ENCODE measurements at regions not wholly inside any gene's neighbourhood (a gene's known extent, or its start where the extent isn't known, plus 50 kb on each side); places are given as distances from the start of the nearest gene placed in this dataset.

- peaks cover 2% of the 10 kb centered on the region for H3K27me3 Mint-ChIP-seq (ENCODE audit: low read depth)
- H3K4me3 Mint-ChIP-seq: no peak overlapping the region
- DNase-seq: no peak
- POLR2A ChIA-PET: no interaction called here
- no peak overlapping the region for H3K27ac Mint-ChIP-seq
- CTCF ChIA-PET: no interaction called here
- no peaks in the 10 kb centered on the region for H3K36me3 Mint-ChIP-seq (ENCODE audit: low read depth)
- no peaks in the 10 kb centered on the region for H3K9me3 Mint-ChIP-seq (ENCODE audit: insufficient read depth)
- peaks cover 15% of the 10 kb centered on the region for H3K4me1 Mint-ChIP-seq (ENCODE audit: low read depth)
- ATAC-seq: no peak
Observed at GRCh38 chr6:139546106-139546472, 171.6 kb upstream of the CITED2 start.

- Mint-ChIP-seq H3K36me3 (ENCODE audit: low read depth) (no peaks in the 10 kb centered on the region), H3K27me3 (ENCODE audit: low read depth) (peaks cover 2% of the 10 kb centered on the region), H3K9me3 (ENCODE audit: insufficient read depth) (no peaks in the 10 kb centered on the region), H3K4me1 (ENCODE audit: low read depth) (peaks cover 21% of the 10 kb centered on the region), H3K4me3 (no peak overlapping the region), H3K27ac (no peak overlapping the region)
- ATAC-seq (no peak), DNase-seq (no peak)
- ChIA-PET CTCF (no interaction called here), POLR2A (no interaction called here)
Observed at GRCh38 chr6:139545206-139546105, 171.0 kb upstream of the CITED2 start.

- no peak overlapping the region for H3K4me3 Mint-ChIP-seq
- H3K4me1 Mint-ChIP-seq (ENCODE audit: low read depth): peaks cover 29% of the 10 kb centered on the region
- no peak for ATAC-seq
- no peaks in the 10 kb centered on the region for H3K9me3 Mint-ChIP-seq (ENCODE audit: insufficient read depth)
- peaks cover 2% of the 10 kb centered on the region for H3K27me3 Mint-ChIP-seq (ENCODE audit: low read depth)
- no peak overlapping the region for H3K27ac Mint-ChIP-seq
- H3K36me3 Mint-ChIP-seq (ENCODE audit: low read depth): no peaks in the 10 kb centered on the region
- no peak for DNase-seq
- ChIA-PET CTCF (no interaction called here), POLR2A (no interaction called here)
Observed at GRCh38 chr6:139544701-139545057, 170.2 kb upstream of the CITED2 start.

- DNase-seq: no peak
- POLR2A ChIA-PET: no interaction called here
- no peaks in the 10 kb centered on the region for H3K9me3 Mint-ChIP-seq (ENCODE audit: insufficient read depth)
- peaks cover 32% of the 10 kb centered on the region for H3K4me1 Mint-ChIP-seq (ENCODE audit: low read depth)
- no peak overlapping the region for H3K27ac Mint-ChIP-seq
- H3K27me3 Mint-ChIP-seq (ENCODE audit: low read depth): peaks cover 2% of the 10 kb centered on the region
- H3K36me3 Mint-ChIP-seq (ENCODE audit: low read depth): no peaks in the 10 kb centered on the region
- no peak overlapping the region for H3K4me3 Mint-ChIP-seq
- ATAC-seq: no peak
- CTCF ChIA-PET: no interaction called here
Observed at GRCh38 chr6:139542351-139542750, 167.9 kb upstream of the CITED2 start.

- no peak overlapping the region for H3K4me3 Mint-ChIP-seq
- ChIA-PET POLR2A (no interaction called here), CTCF (no interaction called here)
- DNase-seq (no peak), ATAC-seq (no peak)
- peak overlapping the region; percentile 82 for H3K27ac Mint-ChIP-seq
- no peaks in the 10 kb centered on the region for H3K36me3 Mint-ChIP-seq (ENCODE audit: low read depth)
- no peaks in the 10 kb centered on the region for H3K27me3 Mint-ChIP-seq (ENCODE audit: low read depth)
- peaks cover 32% of the 10 kb centered on the region for H3K4me1 Mint-ChIP-seq (ENCODE audit: low read depth)
- H3K9me3 Mint-ChIP-seq (ENCODE audit: insufficient read depth): no peaks in the 10 kb centered on the region
Observed at GRCh38 chr6:139540894-139541293, 166.4 kb upstream of the CITED2 start.

GRCh38 chr6:139540276-139540675, 165.8 kb upstream of the CITED2 start:
- Mint-ChIP-seq H3K36me3 (ENCODE audit: low read depth) (no peaks in the 10 kb centered on the region), H3K27me3 (ENCODE audit: low read depth) (no peaks in the 10 kb centered on the region), H3K27ac (peak overlapping the region; percentile 82), H3K4me1 (ENCODE audit: low read depth) (peaks cover 35% of the 10 kb centered on the region), H3K4me3 (peak overlapping the region; percentile 13), H3K9me3 (ENCODE audit: insufficient read depth) (no peaks in the 10 kb centered on the region)
- DNase-seq (peak; percentile 71), ATAC-seq (peak; percentile 92)
- CTCF ChIA-PET: no interaction called here
- POLR2A ChIA-PET: interaction anchor here (0.8 kb wide), 1 partner anchor 10 kb away, joined by 3 read pairs; no protein-coding TSS in a partner anchor

- Mint-ChIP-seq H3K4me3 (peak overlapping the region; percentile 13), H3K36me3 (ENCODE audit: low read depth) (no peaks in the 10 kb centered on the region), H3K27ac (peak overlapping the region; percentile 82), H3K27me3 (ENCODE audit: low read depth) (no peaks in the 10 kb centered on the region), H3K4me1 (ENCODE audit: low read depth) (peaks cover 36% of the 10 kb centered on the region), H3K9me3 (ENCODE audit: insufficient read depth) (no peaks in the 10 kb centered on the region)
- ATAC-seq (no peak), DNase-seq (no peak)
- POLR2A ChIA-PET: interaction anchor here (0.8 kb wide), 1 partner anchor 11 kb away, joined by 3 read pairs; no protein-coding TSS in a partner anchor
- CTCF ChIA-PET: no interaction called here
Observed at GRCh38 chr6:139539852-139540251, 165.4 kb upstream of the CITED2 start.

- POLR2A ChIA-PET: interaction anchor here (1.0 kb wide), 1 partner anchor 248 kb away, joined by 3 read pairs; no protein-coding TSS in a partner anchor
- no peaks in the 10 kb centered on the region for H3K36me3 Mint-ChIP-seq (ENCODE audit: low read depth)
- no peak overlapping the region for H3K27ac Mint-ChIP-seq
- DNase-seq (no peak), ATAC-seq (no peak)
- CTCF ChIA-PET: no interaction called here
- H3K4me3 Mint-ChIP-seq: no peak overlapping the region
- peaks cover 44% of the 10 kb centered on the region for H3K4me1 Mint-ChIP-seq (ENCODE audit: low read depth)
- H3K9me3 Mint-ChIP-seq (ENCODE audit: insufficient read depth): no peaks in the 10 kb centered on the region
- H3K27me3 Mint-ChIP-seq (ENCODE audit: low read depth): no peaks in the 10 kb centered on the region
Observed at GRCh38 chr6:139538366-139538765, 163.9 kb upstream of the CITED2 start.

- Mint-ChIP-seq H3K27me3 (ENCODE audit: low read depth) (no peaks in the 10 kb centered on the region), H3K4me1 (ENCODE audit: low read depth) (peaks cover 41% of the 10 kb centered on the region), H3K36me3 (ENCODE audit: low read depth) (no peaks in the 10 kb centered on the region), H3K9me3 (ENCODE audit: insufficient read depth) (no peaks in the 10 kb centered on the region), H3K27ac (no peak overlapping the region), H3K4me3 (no peak overlapping the region)
- DNase-seq (no peak), ATAC-seq (no peak)
- ChIA-PET CTCF (no interaction called here), POLR2A (interaction anchor here (0.5 to 0.8 kb wide), 2 partner anchors 150 to 163 kb away, joined by 3 to 4 read pairs; partner anchors contain the start of gene CITED2)
Observed at GRCh38 chr6:139536751-139537617, 162.5 kb upstream of the CITED2 start.

- Mint-ChIP-seq H3K36me3 (ENCODE audit: low read depth) (no peaks in the 10 kb centered on the region), H3K4me3 (peak overlapping the region; percentile 48), H3K27ac (peak overlapping the region; percentile 86), H3K27me3 (ENCODE audit: low read depth) (no peaks in the 10 kb centered on the region), H3K4me1 (ENCODE audit: low read depth) (peaks cover 34% of the 10 kb centered on the region), H3K9me3 (ENCODE audit: insufficient read depth) (no peaks in the 10 kb centered on the region)
- ChIA-PET CTCF (interaction anchor here (0.8 kb wide), 1 partner anchor 165 kb away, joined by 4 read pairs; no protein-coding TSS in a partner anchor), POLR2A (interaction anchor here (0.6 to 2.5 kb wide), 2 partner anchors 15 to 160 kb away, joined by 3 to 17 read pairs; partner anchors contain the start of gene CITED2)
- ATAC-seq (peak; percentile 53), DNase-seq (peak; percentile 25)
Observed at GRCh38 chr6:139534472-139535115, 160.1 kb upstream of the CITED2 start.

GRCh38 chr6:139533573-139534471, 159.4 kb upstream of the CITED2 start:
- ChIA-PET CTCF (interaction anchor here (0.8 kb wide), 1 partner anchor 164 kb away, joined by 4 read pairs; no protein-coding TSS in a partner anchor), POLR2A (interaction anchor here (2.5 kb wide), 1 partner anchor 159 kb away, joined by 17 read pairs; the partner anchor contains the start of gene CITED2)
- H3K27me3 Mint-ChIP-seq (ENCODE audit: low read depth): no peaks in the 10 kb centered on the region
- no peak for DNase-seq
- no peaks in the 10 kb centered on the region for H3K36me3 Mint-ChIP-seq (ENCODE audit: low read depth)
- peaks cover 35% of the 10 kb centered on the region for H3K4me1 Mint-ChIP-seq (ENCODE audit: low read depth)
- H3K27ac Mint-ChIP-seq: peak overlapping the region; percentile 86
- ATAC-seq: peak; percentile 16
- H3K9me3 Mint-ChIP-seq (ENCODE audit: insufficient read depth): no peaks in the 10 kb centered on the region
- no peak overlapping the region for H3K4me3 Mint-ChIP-seq

All from activated CD8-positive, alpha-beta T cell treated with anti-CD3 and anti-CD28 coated beads, Interleukin-2, amount 10 ng/mL, durations not matched to agents 7 days and 5 days (primary cell).